ENCODE measurements at regions not wholly inside any gene's neighbourhood (a gene's known extent, or its start where the extent isn't known, plus 50 kb on each side); places are given as distances from the start of the nearest gene placed in this dataset.

GRCh38 chr6:166862287-166862977 lies 93.9 kb downstream of the RNASET2 start:
- TF ChIP-seq, protein P1, sequence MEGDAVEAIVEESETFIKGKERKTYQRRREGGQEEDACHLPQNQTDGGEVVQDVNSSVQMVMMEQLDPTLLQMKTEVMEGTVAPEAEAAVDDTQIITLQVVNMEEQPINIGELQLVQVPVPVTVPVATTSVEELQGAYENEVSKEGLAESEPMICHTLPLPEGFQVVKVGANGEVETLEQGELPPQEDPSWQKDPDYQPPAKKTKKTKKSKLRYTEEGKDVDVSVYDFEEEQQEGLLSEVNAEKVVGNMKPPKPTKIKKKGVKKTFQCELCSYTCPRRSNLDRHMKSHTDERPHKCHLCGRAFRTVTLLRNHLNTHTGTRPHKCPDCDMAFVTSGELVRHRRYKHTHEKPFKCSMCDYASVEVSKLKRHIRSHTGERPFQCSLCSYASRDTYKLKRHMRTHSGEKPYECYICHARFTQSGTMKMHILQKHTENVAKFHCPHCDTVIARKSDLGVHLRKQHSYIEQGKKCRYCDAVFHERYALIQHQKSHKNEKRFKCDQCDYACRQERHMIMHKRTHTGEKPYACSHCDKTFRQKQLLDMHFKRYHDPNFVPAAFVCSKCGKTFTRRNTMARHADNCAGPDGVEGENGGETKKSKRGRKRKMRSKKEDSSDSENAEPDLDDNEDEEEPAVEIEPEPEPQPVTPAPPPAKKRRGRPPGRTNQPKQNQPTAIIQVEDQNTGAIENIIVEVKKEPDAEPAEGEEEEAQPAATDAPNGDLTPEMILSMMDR (IDR thresholded peaks at IDR 0.05; ENCODE audit: insufficient read depth, low read length, poor library complexity, severe bottlenecking) = no peak
- TF ChIP-seq EZH2phosphoT487 (conservative IDR thresholded peaks at IDR 0.05; ENCODE audit: low read length) = no peak
